Panc1 (cell line): ENCODE measurements at regions not wholly inside any gene's neighbourhood (a gene's known extent, or its start where the extent isn't known, plus 50 kb on each side); places are given as distances from the start of the nearest gene placed in this dataset.

Experiments
- ATAC-seq: fragments of 200-7000 bp; cut with Tn5 transposase; 2 replicates; pipeline ENCODE4 v1.9.1; 2020; ENCODE audit warnings: mild to moderate bottlenecking, moderate library complexity
- BruUV-seq: library from RNA; stranded (reverse); fragments of 400-500 nt; replicated peaks from 2 replicates; lab custom pipeline; 2021; lab: Mats Ljungman, UMichigan
- CTCF ChIA-PET: fragments of 300-600 bp; sonication (Branson Sonifier 250); formaldehyde crosslinking; loops from one replicate; lab custom pipeline; 2022; ENCODE audit warnings: antibody characterized with exemption; lab: Charles Lee
- POLR2A ChIA-PET: fragments of 300-600 bp; sonication (Branson Sonifier 250); formaldehyde crosslinking; loops from one replicate; lab custom pipeline; 2022; ENCODE audit warnings: antibody characterized with exemption; lab: Charles Lee
- DNase-seq: peaks from one replicate; pipeline ENCODE4 v3.0.0-alpha.2; 2010; ENCODE audit warnings: low read depth, low spot score
- H3K27ac ChIP-seq: 2 replicates; pipeline ENCODE4 v1.5.1; 2011; ENCODE audit warnings: mild to moderate bottlenecking, low read length, inconsistent platforms
- H3K27me3 ChIP-seq: fragments of 200-500 bp; sonication (Bioruptor generic); 2 replicates; pipeline ENCODE4 v1.6.0; 2014; ENCODE audit warnings: low read length, inconsistent platforms; ENCODE audit not compliant: control insufficient read depth, insufficient read depth
- H3K36me3 ChIP-seq: fragments of 200-500 bp; sonication (Bioruptor generic); 2 replicates; pipeline ENCODE4 v1.5.1; 2014; ENCODE audit warnings: inconsistent platforms, mild to moderate bottlenecking, low read length, moderate library complexity; ENCODE audit not compliant: control insufficient read depth, insufficient read depth
- H3K4me1 ChIP-seq: 2 replicates; pipeline ENCODE4 v1.5.1; 2011; ENCODE audit warnings: inconsistent platforms, mild to moderate bottlenecking, low read length, moderate library complexity; ENCODE audit not compliant: control insufficient read depth, insufficient read depth
- H3K4me3 ChIP-seq, 2 experiments: 2 replicates each; pipeline ENCODE4 v1.5.1; 2011 to 2012; ENCODE audit warnings: low read depth in 2 of 2, low read length in 2 of 2, mild to moderate bottlenecking in 2 of 2, inconsistent platforms in 1 of 2, moderate library complexity in 1 of 2
- H3K9me3 ChIP-seq: fragments of 200-500 bp; sonication (Bioruptor generic); 2 replicates; pipeline ENCODE4 v1.5.1; 2014; ENCODE audit warnings: low read depth, mild to moderate bottlenecking, inconsistent platforms, low read length, moderate library complexity; ENCODE audit not compliant: control insufficient read depth, insufficient read depth
- POLR2AphosphoS5 ChIP-seq: IDR thresholded peaks from 2 replicates; pipeline ENCODE4 v1.6.1; 2012; ENCODE audit warnings: mild to moderate bottlenecking, low read depth, low read length, moderate library complexity
- REST ChIP-seq, 2 experiments: IDR thresholded peaks; 2 replicates each; pipeline ENCODE4 v1.6.1; 2011 to 2012; ENCODE audit warnings: low read depth in 2 of 2, control low read depth in 1 of 2, low read length in 1 of 2, mild to moderate bottlenecking in 1 of 2, moderate library complexity in 1 of 2; ENCODE audit not compliant: insufficient read depth in 1 of 2
- SIN3A ChIP-seq: IDR thresholded peaks from 2 replicates; pipeline ENCODE4 v1.6.1; 2012; ENCODE audit warnings: low read depth, mild to moderate bottlenecking, low read length, moderate library complexity, borderline replicate concordance; ENCODE audit not compliant: insufficient read depth
- TCF7L2 ChIP-seq: IDR thresholded peaks from 2 replicates; pipeline ENCODE4 v1.6.1; 2011; ENCODE audit warnings: mild to moderate bottlenecking, low read depth, low read length, inconsistent platforms
- in situ Hi-C: cut with HindIII; loops from 2 replicates; pipeline ENCODE4 v1.10.0; 2016; ENCODE audit warnings: low sequenced_read_pairs, low pct_unique_long_range_greater_than_20kb
- intact Hi-C: fragments of 100-400 bp; cut with micrococcal nuclease; formaldehyde crosslinking; loops from one replicate; pipeline ENCODE4 v1.10.0; 2022; ENCODE audit not compliant: unreplicated experiment
- TF ChIP-seq, protein P1 (sequence below): fragments of 450-650 bp; IDR thresholded peaks from 2 replicates; pipeline ENCODE4 v1.5.1; 2017; ENCODE audit warnings: mild to moderate bottlenecking

GRCh38 chr12:105841840-105842239 lies 296.9 kb downstream of the NUAK1 start:
- Histone ChIP-seq H3K36me3 (no peaks in the 10 kb centered on the region), H3K4me1 (no peaks in the 10 kb centered on the region), H3K27me3 (no peaks in the 10 kb centered on the region), H3K4me3 (no peak overlapping the region), H3K27ac (no peak overlapping the region), H3K9me3 (no peaks in the 10 kb centered on the region)
- in situ Hi-C loops, result no loop called here
- DNase-seq (no peak), ATAC-seq (no peak)
- POLR2A ChIA-PET, result no interaction called here
- intact Hi-C loops, result no loop called here
- CTCF ChIA-PET, result no interaction called here
- TF ChIP-seq, protein P1, sequence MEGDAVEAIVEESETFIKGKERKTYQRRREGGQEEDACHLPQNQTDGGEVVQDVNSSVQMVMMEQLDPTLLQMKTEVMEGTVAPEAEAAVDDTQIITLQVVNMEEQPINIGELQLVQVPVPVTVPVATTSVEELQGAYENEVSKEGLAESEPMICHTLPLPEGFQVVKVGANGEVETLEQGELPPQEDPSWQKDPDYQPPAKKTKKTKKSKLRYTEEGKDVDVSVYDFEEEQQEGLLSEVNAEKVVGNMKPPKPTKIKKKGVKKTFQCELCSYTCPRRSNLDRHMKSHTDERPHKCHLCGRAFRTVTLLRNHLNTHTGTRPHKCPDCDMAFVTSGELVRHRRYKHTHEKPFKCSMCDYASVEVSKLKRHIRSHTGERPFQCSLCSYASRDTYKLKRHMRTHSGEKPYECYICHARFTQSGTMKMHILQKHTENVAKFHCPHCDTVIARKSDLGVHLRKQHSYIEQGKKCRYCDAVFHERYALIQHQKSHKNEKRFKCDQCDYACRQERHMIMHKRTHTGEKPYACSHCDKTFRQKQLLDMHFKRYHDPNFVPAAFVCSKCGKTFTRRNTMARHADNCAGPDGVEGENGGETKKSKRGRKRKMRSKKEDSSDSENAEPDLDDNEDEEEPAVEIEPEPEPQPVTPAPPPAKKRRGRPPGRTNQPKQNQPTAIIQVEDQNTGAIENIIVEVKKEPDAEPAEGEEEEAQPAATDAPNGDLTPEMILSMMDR, result no peak
- TF ChIP-seq TCF7L2, result no peak
- TF ChIP-seq REST (IDR thresholded peaks at IDR 0.05; ENCODE audit: insufficient read depth in 1 of 2, low read depth in 2 of 2, low read length in 1 of 2), result no peak
- BruUV-seq, result no TSS peak

GRCh38 chr12:105843561-105843960 lies 295.2 kb downstream of the NUAK1 start:
- TF ChIP-seq, protein P1, result no peak
- no peak for TF ChIP-seq POLR2AphosphoS5
- TF ChIP-seq SIN3A, result no peak
- DNase-seq (no peak), ATAC-seq (no peak)
- H3K4me3 ChIP-seq, result no peak overlapping the region
- POLR2A ChIA-PET, result no interaction called here
- in situ Hi-C loops, result no loop called here
- BruUV-seq, result no TSS peak
- intact Hi-C loops, result no loop called here
- H3K27ac ChIP-seq, result no peak overlapping the region
- no peaks in the 10 kb centered on the region for H3K36me3 ChIP-seq
- H3K27me3 ChIP-seq, result no peaks in the 10 kb centered on the region
- H3K4me1 ChIP-seq, result no peaks in the 10 kb centered on the region
- CTCF ChIA-PET, result no interaction called here
- H3K9me3 ChIP-seq, result no peaks in the 10 kb centered on the region
